H1 (cell line): ENCODE measurements at regions not wholly inside any gene's neighbourhood (a gene's known extent, or its start where the extent isn't known, plus 50 kb on each side); places are given as distances from the start of the nearest gene placed in this dataset.
A peak's percentile ranks its signal among the peaks of the same experiment; 100 is the strongest.

Source experiments
- CTCF ChIA-PET: fragments of 300-600 bp; sonication (Branson Sonifier 250); formaldehyde crosslinking; loops from one replicate; lab custom pipeline; 2021; ENCODE audit not compliant: partially characterized antibody; lab: Charles Lee
- POLR2A ChIA-PET: fragments of 300-600 bp; sonication (Branson Sonifier 250); formaldehyde crosslinking; loops from one replicate; lab custom pipeline; 2021; ENCODE audit warnings: inconsistent platforms; ENCODE audit not compliant: partially characterized antibody; lab: Charles Lee
- DNase-seq, 2 experiments: peaks; one replicate each; pipeline versions ENCODE4 v3.0.0 to v3.0.0-alpha.2; 2010 to 2022; ENCODE audit warnings: low spot score in 2 of 2, low read depth in 1 of 2, mixed read lengths in 1 of 2
- FAIRE-seq: peaks from 2 replicates; lab custom pipeline; 2011; peaks lifted over from hg19 to GRCh38; lab: Jason Lieb, UNC
- H2AFZ ChIP-seq: 2 replicates; pipeline ENCODE4 v1.8.1; 2012; ENCODE audit warnings: low read length, inconsistent platforms
- H2AK5ac ChIP-seq: 2 replicates; pipeline ENCODE4 v1.6.1; 2013; ENCODE audit warnings: low read depth, low read length
- H2BK120ac ChIP-seq: replicated peaks from 2 replicates; pipeline ENCODE3; 2013; ENCODE audit warnings: low read depth, low read length, inconsistent platforms
- H2BK12ac ChIP-seq: 2 replicates; pipeline ENCODE4 v1.6.1; 2013; ENCODE audit warnings: low read depth, low read length
- H2BK15ac ChIP-seq: 2 replicates; pipeline ENCODE4 v1.6.1; 2013; ENCODE audit warnings: low read length
- H2BK20ac ChIP-seq: 2 replicates; pipeline ENCODE4 v1.6.1; 2013; ENCODE audit warnings: low read length
- H2BK5ac ChIP-seq: 2 replicates; pipeline ENCODE4 v1.6.1; 2013; ENCODE audit warnings: low read depth, low read length
- H3K14ac ChIP-seq: 2 replicates; pipeline ENCODE4 v1.6.1; 2013; ENCODE audit warnings: inconsistent platforms; ENCODE audit not compliant: insufficient read length
- H3K18ac ChIP-seq: 2 replicates; pipeline ENCODE4 v1.6.1; 2013; ENCODE audit warnings: low read length; ENCODE audit errors: extremely low read depth
- H3K23ac ChIP-seq: 2 replicates; pipeline ENCODE4 v1.6.1; 2013; ENCODE audit warnings: inconsistent platforms; ENCODE audit not compliant: insufficient read length
- H3K23me2 ChIP-seq: 2 replicates; pipeline ENCODE4 v1.6.1; 2013; ENCODE audit warnings: low read depth, low read length
- H3K27ac ChIP-seq: 2 replicates; pipeline ENCODE4 v1.6.1; 2011; ENCODE audit warnings: low read depth, low read length, inconsistent platforms
- H3K27me3 ChIP-seq, 4 experiments: replicated peaks in 1 of 4; 1 replicate in 1 of 4; 2 replicates in 3 of 4; pipeline versions ENCODE4 v1.6.1 to v1.8.1; 2011 to 2013; ENCODE audit warnings: low read length in 3 of 4, mild to moderate bottlenecking in 3 of 4, inconsistent platforms in 2 of 4, mixed read lengths in 2 of 4, moderate library complexity in 1 of 4; ENCODE audit not compliant: control insufficient read depth in 3 of 4, insufficient read depth in 3 of 4; ENCODE audit errors: extremely low read depth in 1 of 4
- H3K36me3 ChIP-seq, 4 experiments: 2 replicates each; pipeline versions ENCODE4 v1.6.1 to v1.8.1; 2011 to 2013; ENCODE audit warnings: mild to moderate bottlenecking in 4 of 4, low read length in 3 of 4, moderate library complexity in 2 of 4, control low read depth in 1 of 4, inconsistent platforms in 1 of 4; ENCODE audit not compliant: insufficient read depth in 4 of 4, control insufficient read depth in 2 of 4
- H3K4ac ChIP-seq: replicated peaks from 2 replicates; pipeline ENCODE3; 2013; ENCODE audit warnings: low read length, low read depth, mixed read lengths, inconsistent platforms; ENCODE audit not compliant: insufficient read length
- H3K4me1 ChIP-seq, 4 experiments: replicated peaks in 1 of 4; 1 replicate in 1 of 4; 2 replicates in 3 of 4; pipeline versions ENCODE4 v1.6.1 to v1.8.1; 2011 to 2013; ENCODE audit warnings: low read length in 3 of 4, inconsistent platforms in 2 of 4, mixed read lengths in 1 of 4; ENCODE audit not compliant: insufficient read depth in 4 of 4, control insufficient read depth in 3 of 4
- H3K4me2 ChIP-seq, 2 experiments: 2 replicates each; pipeline versions ENCODE4 v1.6.1 to v1.8.1; 2011 to 2013; ENCODE audit warnings: low read depth in 2 of 2, low read length in 2 of 2, control low read depth in 1 of 2, inconsistent platforms in 1 of 2, mild to moderate bottlenecking in 1 of 2; ENCODE audit not compliant: insufficient read depth in 1 of 2
- H3K4me3 ChIP-seq, 4 experiments: fragments of 200-600, 300-600 bp in 1 of 4; sonication (generic), shearing (Covaris generic), sonication (Bioruptor Twin) in 1 of 4; 2 replicates each; pipeline versions ENCODE4 v1.5.1 to v1.8.1; 2011 to 2016; ENCODE audit warnings: low read length in 4 of 4, low read depth in 3 of 4, control low read depth in 2 of 4, inconsistent platforms in 2 of 4, mild to moderate bottlenecking in 2 of 4, mixed read lengths in 1 of 4, moderate library complexity in 1 of 4; ENCODE audit not compliant: insufficient read depth in 2 of 4; ENCODE audit errors: extremely low read depth in 1 of 4
- H3K56ac ChIP-seq: replicated peaks from 2 replicates; pipeline ENCODE3; 2013; ENCODE audit warnings: low read depth, mild to moderate bottlenecking, mixed read lengths, low read length, inconsistent platforms; ENCODE audit not compliant: insufficient read length
- H3K79me1 ChIP-seq: 2 replicates; pipeline ENCODE4 v1.6.1; 2013; ENCODE audit warnings: low read depth, low read length, control low read depth
- H3K79me2 ChIP-seq, 2 experiments: 2 replicates each; pipeline versions ENCODE4 v1.6.1 to v1.8.1; 2012 to 2013; ENCODE audit warnings: low read length in 2 of 2, mild to moderate bottlenecking in 2 of 2, inconsistent platforms in 1 of 2; ENCODE audit not compliant: insufficient read depth in 2 of 2, control insufficient read depth in 1 of 2
- H3K9ac ChIP-seq, 4 experiments: replicated peaks in 1 of 4; 1 replicate in 1 of 4; 2 replicates in 3 of 4; pipeline versions ENCODE4 v1.6.1 to v1.8.1; 2011 to 2013; ENCODE audit warnings: low read depth in 3 of 4, low read length in 3 of 4, control low read depth in 2 of 4, mild to moderate bottlenecking in 2 of 4, moderate library complexity in 2 of 4, inconsistent platforms in 1 of 4; ENCODE audit errors: extremely low read depth in 1 of 4
- H3K9me3 ChIP-seq, 2 experiments: 2 replicates each; pipeline versions ENCODE4 v1.6.1 to v1.8.1; 2012 to 2013; ENCODE audit warnings: mild to moderate bottlenecking in 2 of 2, moderate library complexity in 2 of 2, control low read depth in 1 of 2, inconsistent platforms in 1 of 2, low read depth in 1 of 2, low read length in 1 of 2, mixed read lengths in 1 of 2; ENCODE audit not compliant: insufficient read depth in 2 of 2
- H4K20me1 ChIP-seq, 2 experiments: replicated peaks in 1 of 2; 2 replicates each; pipeline versions ENCODE3 to v1.8.1; 2011 to 2013; ENCODE audit warnings: inconsistent platforms in 2 of 2, low read length in 2 of 2, mild to moderate bottlenecking in 1 of 2; ENCODE audit not compliant: insufficient read depth in 2 of 2, control insufficient read depth in 1 of 2
- H4K5ac ChIP-seq: 2 replicates; pipeline ENCODE4 v1.6.1; 2013; ENCODE audit warnings: low read length, low read depth, mixed read lengths, inconsistent platforms; ENCODE audit not compliant: insufficient read length
- H4K8ac ChIP-seq: 2 replicates; pipeline ENCODE4 v1.8.0; 2013; ENCODE audit warnings: mild to moderate bottlenecking, moderate library complexity, low read length, inconsistent platforms; ENCODE audit not compliant: insufficient read depth; ENCODE audit errors: extremely low read depth
- H4K91ac ChIP-seq: replicated peaks from 2 replicates; pipeline ENCODE3; 2013; ENCODE audit warnings: low read length, mixed read lengths, inconsistent platforms; ENCODE audit not compliant: insufficient read length
- BRCA1 ChIP-seq: IDR thresholded peaks from 2 replicates; pipeline ENCODE4 v1.6.1; 2012; ENCODE audit warnings: low read depth, low read length, improper control_type of control experiment
- CHD2 ChIP-seq: IDR thresholded peaks from 2 replicates; pipeline ENCODE4 v1.6.1; 2012; ENCODE audit warnings: low read length, improper control_type of control experiment
- GABPA ChIP-seq: IDR thresholded peaks from 2 replicates; pipeline ENCODE4 v1.6.1; 2011; ENCODE audit warnings: mild to moderate bottlenecking, low read length, moderate library complexity, borderline replicate concordance; ENCODE audit not compliant: insufficient read depth
- RNF2 ChIP-seq: fragments of 200-900, 300-1000 bp; sonication (generic); IDR thresholded peaks from 2 replicates; pipeline ENCODE4 v1.7.1; 2016; ENCODE audit warnings: borderline replicate concordance, low read depth, mild to moderate bottlenecking, antibody characterized with exemption, low read length; ENCODE audit not compliant: poor library complexity, severe bottlenecking; ENCODE audit errors: missing control alignments
- RXRA ChIP-seq: IDR thresholded peaks from 2 replicates; pipeline ENCODE4 v1.6.1; 2011; ENCODE audit warnings: low read depth, mild to moderate bottlenecking, low read length, moderate library complexity; ENCODE audit not compliant: insufficient read depth
- SP2 ChIP-seq: IDR thresholded peaks from 2 replicates; pipeline ENCODE4 v1.6.1; 2012; ENCODE audit warnings: mild to moderate bottlenecking, low read length, inconsistent platforms
- SRF ChIP-seq: IDR thresholded peaks from 2 replicates; pipeline ENCODE4 v1.6.1; 2011; ENCODE audit warnings: mild to moderate bottlenecking, low read depth, low read length, moderate library complexity
- TBP ChIP-seq: IDR thresholded peaks from 2 replicates; pipeline ENCODE4 v1.6.1; 2011; ENCODE audit warnings: low read depth, low read length, improper control_type of control experiment
- WGBS, 2 experiments: shearing (Covaris generic) in 1 of 2; methylation state at CpG; one replicate each; pipeline versions ENCODE4 v1.1.6 to v1.1.7; 2013 to 2015; ENCODE audit warnings: low lambda C conversion rate in 2 of 2, mixed read lengths in 2 of 2, inconsistent platforms in 1 of 2, low coverage in 1 of 2, missing lambda C conversion rate in 1 of 2; ENCODE audit not compliant: insufficient replicate concordance in 2 of 2, insufficient coverage in 1 of 2, insufficient read length in 1 of 2; ENCODE audit errors: extremely low coverage in 1 of 2, missing lambda C conversion rate in 1 of 2; 5-methylcytosine and 5-hydroxymethylcytosine counted together
- TF ChIP-seq, protein P1 (sequence below): IDR thresholded peaks from 2 replicates; pipeline ENCODE4 v1.6.1; 2012; ENCODE audit warnings: inconsistent platforms
- TF ChIP-seq, protein P2 (sequence below), 3 experiments: IDR thresholded peaks; 1 replicate in 2 of 3; 2 replicates in 1 of 3; pipeline versions ENCODE4 v1.5.1 to v1.6.1; 2011; ENCODE audit warnings: low read length in 3 of 3, mild to moderate bottlenecking in 3 of 3, inconsistent platforms in 2 of 3, low read depth in 1 of 3, moderate library complexity in 1 of 3; ENCODE audit not compliant: insufficient read depth in 1 of 3; ENCODE audit errors: control extremely low read depth in 1 of 3

DNA sequence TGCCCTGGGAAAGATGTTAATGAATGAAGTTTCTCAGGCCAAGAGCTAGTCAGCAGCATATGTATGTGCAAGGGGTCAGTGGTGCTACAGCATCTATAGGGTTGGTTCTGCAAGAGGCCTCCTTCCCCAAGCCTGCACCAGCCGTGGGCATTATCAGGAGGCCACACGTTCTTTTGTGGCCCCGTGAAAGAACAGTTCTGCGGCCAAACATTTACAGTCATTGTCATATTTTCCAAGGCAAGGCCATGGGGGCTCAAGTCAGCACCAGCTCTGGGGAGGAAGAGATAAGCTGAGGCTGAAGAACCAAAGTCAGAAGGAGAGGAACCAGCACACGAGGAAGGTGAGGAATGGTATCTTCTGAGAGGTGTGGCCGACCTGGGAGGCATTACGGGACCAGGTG is 54.4 kb upstream of the TMEM72 start:
- Histone ChIP-seq H3K4me3 (no peak overlapping the region), H3K4ac (no peak overlapping the region), H2BK15ac (0 out of 2 replicates have a peak overlapping the region, but pooled peaks have one; percentile 40)
- no peak for TF ChIP-seq TBP
- TF ChIP-seq, protein P1, sequence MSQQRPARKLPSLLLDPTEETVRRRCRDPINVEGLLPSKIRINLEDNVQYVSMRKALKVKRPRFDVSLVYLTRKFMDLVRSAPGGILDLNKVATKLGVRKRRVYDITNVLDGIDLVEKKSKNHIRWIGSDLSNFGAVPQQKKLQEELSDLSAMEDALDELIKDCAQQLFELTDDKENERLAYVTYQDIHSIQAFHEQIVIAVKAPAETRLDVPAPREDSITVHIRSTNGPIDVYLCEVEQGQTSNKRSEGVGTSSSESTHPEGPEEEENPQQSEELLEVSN, result no peak
- no peak for TF ChIP-seq RXRA
- no peak for TF ChIP-seq GABPA
- no peak for TF ChIP-seq SP2
- TF ChIP-seq CHD2, result no peak
- no peak for TF ChIP-seq BRCA1
- TF ChIP-seq, protein P2, sequence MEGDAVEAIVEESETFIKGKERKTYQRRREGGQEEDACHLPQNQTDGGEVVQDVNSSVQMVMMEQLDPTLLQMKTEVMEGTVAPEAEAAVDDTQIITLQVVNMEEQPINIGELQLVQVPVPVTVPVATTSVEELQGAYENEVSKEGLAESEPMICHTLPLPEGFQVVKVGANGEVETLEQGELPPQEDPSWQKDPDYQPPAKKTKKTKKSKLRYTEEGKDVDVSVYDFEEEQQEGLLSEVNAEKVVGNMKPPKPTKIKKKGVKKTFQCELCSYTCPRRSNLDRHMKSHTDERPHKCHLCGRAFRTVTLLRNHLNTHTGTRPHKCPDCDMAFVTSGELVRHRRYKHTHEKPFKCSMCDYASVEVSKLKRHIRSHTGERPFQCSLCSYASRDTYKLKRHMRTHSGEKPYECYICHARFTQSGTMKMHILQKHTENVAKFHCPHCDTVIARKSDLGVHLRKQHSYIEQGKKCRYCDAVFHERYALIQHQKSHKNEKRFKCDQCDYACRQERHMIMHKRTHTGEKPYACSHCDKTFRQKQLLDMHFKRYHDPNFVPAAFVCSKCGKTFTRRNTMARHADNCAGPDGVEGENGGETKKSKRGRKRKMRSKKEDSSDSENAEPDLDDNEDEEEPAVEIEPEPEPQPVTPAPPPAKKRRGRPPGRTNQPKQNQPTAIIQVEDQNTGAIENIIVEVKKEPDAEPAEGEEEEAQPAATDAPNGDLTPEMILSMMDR (IDR thresholded peaks at IDR 0.05; ENCODE audit: control extremely low read depth in 1 of 3, insufficient read depth in 1 of 3, low read depth in 1 of 3, low read length in 3 of 3), result no peak
- no peak for TF ChIP-seq RNF2
- TF ChIP-seq SRF, result no peak

More for the DNA sequence above, 54.4 kb upstream of the TMEM72 start:
- no peak overlapping the region for H3K14ac ChIP-seq
- H3K4me1 ChIP-seq, result peaks cover 0 to 7% (median 5%) of the 10 kb centered on the region in 4 experiments; a peak in 6 of 7 replicates
- no peak overlapping the region for H3K56ac ChIP-seq
- no peaks in the 10 kb centered on the region for H3K79me1 ChIP-seq
- peak overlapping the region; percentile 75; the same call in 1 of the 2 replicates for H3K18ac ChIP-seq
- H2BK20ac ChIP-seq, result peak overlapping the region; percentile 89; the same call in 1 of the 2 replicates
- H3K27ac ChIP-seq, result no peak overlapping the region
- H4K8ac ChIP-seq, result no peak overlapping the region
- H2AK5ac ChIP-seq, result 0 out of 2 replicates have a peak overlapping the region, but pooled peaks have one; percentile 78
- WGBS, 2 experiments, result 96% methylated on average over 7 of the region's 7 CpGs; no CpG with 5 or more reads in 1 of the 2 experiments
- H3K23ac ChIP-seq, result no peak overlapping the region
- ChIA-PET CTCF (interaction anchor here (0.8 to 3.2 kb wide), 11 partner anchors 9 to 516 kb away, joined by 3 to 26 read pairs (median 5); no protein-coding TSS in a partner anchor), POLR2A (no interaction called here)
- H2BK12ac ChIP-seq, result peak overlapping the region; percentile 79; the same call in 1 of the 2 replicates
- no peak overlapping the region for H3K9ac ChIP-seq
- no peak overlapping the region for H2BK120ac ChIP-seq
- peak overlapping the region; percentile 70 for H4K91ac ChIP-seq
- no peak overlapping the region for H3K4me2 ChIP-seq
- H3K79me2 ChIP-seq, result no peaks in the 10 kb centered on the region
- no peaks in the 10 kb centered on the region for H3K36me3 ChIP-seq
- no peaks in the 10 kb centered on the region for H4K20me1 ChIP-seq
- no peak overlapping the region for H2AFZ ChIP-seq
- no peaks in the 10 kb centered on the region; a peak in 3 of 7 replicates for H3K27me3 ChIP-seq
- no peaks in the 10 kb centered on the region for H3K9me3 ChIP-seq
- H3K23me2 ChIP-seq, result no peaks in the 10 kb centered on the region
- FAIRE-seq, result no peak
- no peak for DNase-seq
- H4K5ac ChIP-seq, result no peak overlapping the region
- peak overlapping the region; percentile 73; the same call in 1 of the 2 replicates for H2BK5ac ChIP-seq
